ENCODE measurements at regions not wholly inside any gene's neighbourhood (a gene's known extent, or its start where the extent isn't known, plus 50 kb on each side); places are given as distances from the start of the nearest gene placed in this dataset.

DNA sequence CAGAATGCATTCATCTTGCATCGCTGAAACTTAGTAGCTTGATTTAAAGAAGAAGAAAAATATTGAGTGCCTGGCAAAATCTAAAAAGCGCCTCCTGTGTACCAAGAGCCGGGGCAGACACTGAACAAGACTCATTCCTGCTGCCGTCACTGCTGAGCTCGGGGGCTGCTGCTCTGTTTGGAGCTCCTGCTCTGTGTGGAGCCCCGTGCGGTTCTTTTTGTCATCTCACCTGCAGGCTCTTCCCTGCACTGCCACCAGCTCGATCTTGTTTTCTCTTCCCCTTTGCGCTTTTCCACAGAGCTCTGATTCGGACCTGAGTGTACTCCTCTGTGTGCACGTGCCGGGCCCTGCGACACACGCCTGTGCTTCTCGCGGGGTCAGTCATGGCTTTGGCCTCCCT is 462.1 kb upstream of the DPP6 start:
- Histone ChIP-seq H3K4me3 (ENCODE audit: low read depth in 1 of 2, low read length in 1 of 2) (no peak overlapping the region), H3K4me1 (ENCODE audit: control insufficient read depth in 1 of 2, insufficient read depth in 1 of 2, low read depth in 1 of 2, low read length in 1 of 2) (no peaks in the 10 kb centered on the region), H3K27ac (no peak overlapping the region), H3K27me3 (no peaks in the 10 kb centered on the region), H3K9me3 (no peaks in the 10 kb centered on the region), H3K36me3 (no peaks in the 10 kb centered on the region)
- TF ChIP-seq, protein P1, sequence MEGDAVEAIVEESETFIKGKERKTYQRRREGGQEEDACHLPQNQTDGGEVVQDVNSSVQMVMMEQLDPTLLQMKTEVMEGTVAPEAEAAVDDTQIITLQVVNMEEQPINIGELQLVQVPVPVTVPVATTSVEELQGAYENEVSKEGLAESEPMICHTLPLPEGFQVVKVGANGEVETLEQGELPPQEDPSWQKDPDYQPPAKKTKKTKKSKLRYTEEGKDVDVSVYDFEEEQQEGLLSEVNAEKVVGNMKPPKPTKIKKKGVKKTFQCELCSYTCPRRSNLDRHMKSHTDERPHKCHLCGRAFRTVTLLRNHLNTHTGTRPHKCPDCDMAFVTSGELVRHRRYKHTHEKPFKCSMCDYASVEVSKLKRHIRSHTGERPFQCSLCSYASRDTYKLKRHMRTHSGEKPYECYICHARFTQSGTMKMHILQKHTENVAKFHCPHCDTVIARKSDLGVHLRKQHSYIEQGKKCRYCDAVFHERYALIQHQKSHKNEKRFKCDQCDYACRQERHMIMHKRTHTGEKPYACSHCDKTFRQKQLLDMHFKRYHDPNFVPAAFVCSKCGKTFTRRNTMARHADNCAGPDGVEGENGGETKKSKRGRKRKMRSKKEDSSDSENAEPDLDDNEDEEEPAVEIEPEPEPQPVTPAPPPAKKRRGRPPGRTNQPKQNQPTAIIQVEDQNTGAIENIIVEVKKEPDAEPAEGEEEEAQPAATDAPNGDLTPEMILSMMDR (IDR thresholded peaks at IDR 0.05), result no peak

DNA sequence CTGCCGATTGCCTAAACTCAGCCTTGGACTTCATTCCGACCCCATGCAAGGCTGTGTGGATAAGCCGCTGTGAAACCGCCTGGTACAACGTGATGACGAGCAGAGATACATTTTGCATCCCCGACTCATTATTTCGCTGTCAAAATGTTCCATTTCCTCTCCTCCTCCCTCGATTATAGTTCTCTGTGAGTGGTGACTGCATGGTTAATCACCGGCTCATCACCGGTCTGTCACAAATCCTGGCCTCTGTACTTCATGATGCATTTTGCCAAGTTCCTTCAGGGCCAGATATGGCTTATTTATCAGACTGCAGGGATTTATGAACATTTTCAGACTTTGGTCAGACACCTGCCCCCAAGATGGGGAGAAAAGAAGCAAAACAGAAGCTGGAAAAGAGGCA is 461.6 kb upstream of the DPP6 start:
- Histone ChIP-seq H3K36me3 (no peaks in the 10 kb centered on the region), H3K4me3 (ENCODE audit: low read depth in 1 of 2, low read length in 1 of 2) (no peak overlapping the region), H3K9me3 (no peaks in the 10 kb centered on the region), H3K4me1 (ENCODE audit: control insufficient read depth in 1 of 2, insufficient read depth in 1 of 2, low read depth in 1 of 2, low read length in 1 of 2) (no peaks in the 10 kb centered on the region), H3K27ac (no peak overlapping the region), H3K27me3 (no peaks in the 10 kb centered on the region)
- TF ChIP-seq, protein P1 (IDR thresholded peaks at IDR 0.05), result no peak

DNA sequence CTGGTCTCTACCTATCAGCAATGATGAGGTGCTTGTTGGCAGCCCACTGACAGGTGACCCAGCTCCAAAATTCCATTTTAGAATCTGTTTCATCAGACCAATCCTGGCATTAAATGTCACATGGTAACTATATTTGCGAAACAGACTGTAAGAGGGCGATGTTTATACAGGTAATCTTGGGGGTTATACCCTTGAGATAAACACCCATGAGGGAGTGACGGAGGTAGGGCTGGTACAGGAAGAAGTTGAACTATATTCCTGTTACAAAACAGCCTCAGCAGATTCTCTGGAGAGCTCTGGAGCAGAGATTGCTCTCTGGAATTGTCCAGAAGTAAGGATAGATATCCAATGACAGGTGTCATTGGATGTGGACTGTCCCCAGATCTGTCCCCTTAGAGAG is 444.8 kb upstream of the DPP6 start:
- Histone ChIP-seq H3K4me3 (ENCODE audit: low read depth in 1 of 2, low read length in 1 of 2) (no peak overlapping the region), H3K27ac (no peak overlapping the region), H3K27me3 (no peaks in the 10 kb centered on the region), H3K36me3 (no peaks in the 10 kb centered on the region), H3K9me3 (no peaks in the 10 kb centered on the region), H3K4me1 (ENCODE audit: control insufficient read depth in 1 of 2, insufficient read depth in 1 of 2, low read depth in 1 of 2, low read length in 1 of 2) (no peaks in the 10 kb centered on the region)
- TF ChIP-seq, protein P1 (IDR thresholded peaks at IDR 0.05), result no peak

DNA sequence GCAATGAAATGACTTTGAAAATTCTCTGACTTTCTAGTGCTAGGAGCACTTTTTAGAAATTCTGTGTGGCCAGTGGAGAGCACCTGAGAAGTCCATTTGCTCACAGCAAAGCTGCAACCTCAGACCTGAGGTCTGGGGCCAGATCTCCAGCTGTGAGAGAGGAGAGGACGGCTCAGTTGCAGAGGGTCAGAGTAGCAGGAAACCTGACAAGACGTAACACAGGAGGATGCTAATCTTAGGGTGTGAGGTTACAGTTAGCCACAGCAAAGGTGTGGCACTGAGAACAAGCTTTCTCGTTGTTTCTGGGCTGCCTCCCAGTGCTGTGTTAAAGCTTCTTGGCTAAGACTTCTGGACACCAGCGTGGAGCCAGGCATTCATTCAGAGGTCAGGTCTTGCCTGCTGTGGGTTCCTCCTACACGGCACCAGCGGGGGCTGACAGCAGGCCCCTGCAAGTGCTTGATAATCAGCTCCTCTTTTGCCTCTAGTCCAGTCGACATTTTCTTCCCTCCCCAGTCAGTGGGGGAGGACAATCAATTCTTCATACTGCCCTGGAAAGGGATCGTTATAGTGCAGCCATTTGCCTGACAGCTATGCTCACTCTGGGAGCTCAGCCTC is 435.4 kb upstream of the DPP6 start:
- Histone ChIP-seq H3K4me3 (ENCODE audit: low read depth in 1 of 2, low read length in 1 of 2) (no peak overlapping the region), H3K27ac (no peak overlapping the region), H3K9me3 (no peaks in the 10 kb centered on the region), H3K36me3 (no peaks in the 10 kb centered on the region), H3K4me1 (ENCODE audit: control insufficient read depth in 1 of 2, insufficient read depth in 1 of 2, low read depth in 1 of 2, low read length in 1 of 2) (no peaks in the 10 kb centered on the region), H3K27me3 (no peaks in the 10 kb centered on the region)
- TF ChIP-seq, protein P1 (IDR thresholded peaks at IDR 0.05), result no peak

DNA sequence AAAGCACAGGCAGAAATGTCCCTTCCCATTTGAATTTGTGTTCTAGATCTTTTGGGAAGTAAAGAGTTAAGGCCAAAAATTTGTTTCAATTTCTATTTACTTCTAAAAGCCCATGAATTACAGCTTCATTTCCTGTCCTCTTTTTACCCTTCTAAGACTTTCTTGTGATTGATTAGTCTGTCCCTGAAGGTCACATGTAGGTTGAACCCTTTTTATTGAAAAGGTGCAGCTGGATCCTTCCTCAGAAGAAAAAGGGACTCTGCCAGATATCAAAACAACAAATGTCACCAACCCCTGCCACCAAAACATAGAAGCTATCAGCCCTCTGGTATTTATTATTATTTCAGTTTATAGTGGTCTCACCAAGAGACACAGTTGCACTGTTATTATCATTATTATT is 424.9 kb upstream of the DPP6 start:
- Histone ChIP-seq H3K4me1 (ENCODE audit: control insufficient read depth in 1 of 2, insufficient read depth in 1 of 2, low read depth in 1 of 2, low read length in 1 of 2) (no peaks in the 10 kb centered on the region), H3K4me3 (ENCODE audit: low read depth in 1 of 2, low read length in 1 of 2) (no peak overlapping the region), H3K36me3 (no peaks in the 10 kb centered on the region), H3K27ac (no peak overlapping the region), H3K9me3 (no peaks in the 10 kb centered on the region), H3K27me3 (no peaks in the 10 kb centered on the region)
- TF ChIP-seq, protein P1 (IDR thresholded peaks at IDR 0.05), result no peak

DNA sequence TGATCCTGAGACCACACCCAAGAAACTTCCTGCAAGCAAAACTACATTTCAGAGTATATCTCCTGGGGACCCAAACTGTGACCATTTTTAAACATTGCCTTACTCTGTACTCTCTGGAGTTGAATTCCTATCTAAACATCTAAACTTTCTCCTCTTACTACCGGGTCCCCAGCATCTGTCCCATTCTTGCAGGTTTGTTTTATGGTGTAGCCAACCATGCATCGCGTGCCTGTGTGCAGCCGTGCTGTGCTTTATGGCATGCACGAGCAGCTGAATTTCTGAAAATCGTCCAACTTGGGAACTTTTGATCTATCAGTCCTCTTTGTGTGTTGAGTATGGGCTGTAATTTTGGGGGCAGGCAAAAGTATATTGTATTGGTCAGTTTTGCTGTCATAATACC is 423.8 kb upstream of the DPP6 start:
- no peaks in the 10 kb centered on the region for H3K27me3 ChIP-seq
- TF ChIP-seq, protein P1 (IDR thresholded peaks at IDR 0.05), result no peak
- H3K4me3 ChIP-seq (ENCODE audit: low read depth in 1 of 2, low read length in 1 of 2), result no peak overlapping the region
- no peaks in the 10 kb centered on the region for H3K4me1 ChIP-seq (ENCODE audit: control insufficient read depth in 1 of 2, insufficient read depth in 1 of 2, low read depth in 1 of 2, low read length in 1 of 2)
- H3K9me3 ChIP-seq, result no peaks in the 10 kb centered on the region
- no peaks in the 10 kb centered on the region for H3K36me3 ChIP-seq
- H3K27ac ChIP-seq, result no peak overlapping the region

Measured in neutrophil (primary cell).